HL-60 (cell line): ENCODE measurements at regions not wholly inside any gene's neighbourhood (a gene's known extent, or its start where the extent isn't known, plus 50 kb on each side); places are given as distances from the start of the nearest gene placed in this dataset.

Experiments used
- CTCF ChIP-seq: IDR thresholded peaks from one replicate; pipeline ENCODE4 v1.5.1; 2011; ENCODE audit warnings: low read length, control low read depth, inconsistent platforms; ENCODE audit not compliant: insufficient read depth
- GABPA ChIP-seq: IDR thresholded peaks from 2 replicates; pipeline ENCODE4 v1.6.1; 2012; ENCODE audit warnings: low read depth
- POLR2AphosphoS5 ChIP-seq: IDR thresholded peaks from 2 replicates; pipeline ENCODE4 v1.6.1; 2012; ENCODE audit warnings: low read depth

GRCh38 chr5:52665559-52665958 is 122.2 kb upstream of the ITGA1 start:
- TF ChIP-seq GABPA = no peak
- TF ChIP-seq POLR2AphosphoS5 = no peak
- no peak for TF ChIP-seq CTCF
